ENCODE measurements at regions not wholly inside any gene's neighbourhood (a gene's known extent, or its start where the extent isn't known, plus 50 kb on each side); places are given as distances from the start of the nearest gene placed in this dataset.

- no peak overlapping the region for H3K4me3 ChIP-seq
- H3K27me3 ChIP-seq, result peaks cover 0 to 75% of the 10 kb centered on the region in 2 donors
- DNase-seq, result no peak
- no peaks in the 10 kb centered on the region for H3K9me3 ChIP-seq
- intact Hi-C loops (cut with DNase I; ENCODE audit: low total_unique reads), result no loop called here
- peaks cover 0 to 8% (median 6%) of the 10 kb centered on the region in 4 donors for H3K4me1 ChIP-seq
- H3K27ac ChIP-seq, result no peak overlapping the region
- TF ChIP-seq CTCF (IDR thresholded peaks at IDR 0.05), result no peak
- H3K36me3 ChIP-seq, result no peaks in the 10 kb centered on the region
Observed at GRCh38 chr1:10888291-10888690, 91.8 kb upstream of the CASZ1 start.

GRCh38 chr1:10888791-10889649 lies 92.6 kb upstream of the CASZ1 start:
- Histone ChIP-seq H3K4me3 (no peak overlapping the region), H3K27ac (no peak overlapping the region), H3K36me3 (no peaks in the 10 kb centered on the region), H3K4me1 (peaks cover 0 to 8% (median 6%) of the 10 kb centered on the region in 4 donors), H3K9me3 (no peaks in the 10 kb centered on the region), H3K27me3 (peaks cover 0 to 72% of the 10 kb centered on the region in 2 donors)
- intact Hi-C loops (cut with DNase I; ENCODE audit: low total_unique reads), result no loop called here
- no peak for TF ChIP-seq CTCF (IDR thresholded peaks at IDR 0.05)
- DNase-seq, result no peak

GRCh38 chr1:10889650-10890353 lies 93.4 kb upstream of the CASZ1 start:
- no peaks in the 10 kb centered on the region for H3K36me3 ChIP-seq
- intact Hi-C loops (cut with DNase I; ENCODE audit: low total_unique reads), result no loop called here
- H3K27ac ChIP-seq, result no peak overlapping the region
- peaks cover 0 to 71% of the 10 kb centered on the region in 2 donors for H3K27me3 ChIP-seq
- no peaks in the 10 kb centered on the region for H3K9me3 ChIP-seq
- peaks cover 0 to 8% (median 6%) of the 10 kb centered on the region in 4 donors for H3K4me1 ChIP-seq
- H3K4me3 ChIP-seq, result no peak overlapping the region
- no peak for TF ChIP-seq CTCF (IDR thresholded peaks at IDR 0.05)
- no peak for DNase-seq

GRCh38 chr1:10890491-10891071 lies 94.1 kb upstream of the CASZ1 start:
- no peak for DNase-seq
- H3K4me3 ChIP-seq, result no peak overlapping the region
- peaks cover 0 to 8% (median 6%) of the 10 kb centered on the region in 4 donors for H3K4me1 ChIP-seq
- H3K36me3 ChIP-seq, result no peaks in the 10 kb centered on the region
- H3K9me3 ChIP-seq, result no peaks in the 10 kb centered on the region
- peaks cover 0 to 67% of the 10 kb centered on the region in 2 donors for H3K27me3 ChIP-seq
- intact Hi-C loops (cut with DNase I; ENCODE audit: low total_unique reads), result no loop called here
- no peak for TF ChIP-seq CTCF (IDR thresholded peaks at IDR 0.05)
- no peak overlapping the region for H3K27ac ChIP-seq

GRCh38 chr1:10891091-10891490 lies 94.6 kb upstream of the CASZ1 start:
- Histone ChIP-seq H3K4me3 (no peak overlapping the region), H3K27me3 (peaks cover 0 to 65% of the 10 kb centered on the region in 2 donors), H3K9me3 (no peaks in the 10 kb centered on the region), H3K27ac (no peak overlapping the region), H3K36me3 (no peaks in the 10 kb centered on the region), H3K4me1 (peaks cover 0 to 8% (median 6%) of the 10 kb centered on the region in 4 donors)
- DNase-seq, result no peak
- TF ChIP-seq CTCF (IDR thresholded peaks at IDR 0.05), result no peak
- intact Hi-C loops (cut with DNase I; ENCODE audit: low total_unique reads), result no loop called here

Measured in tibial artery (tissue), 4 donors.